K562 (cell line): ENCODE measurements at regions not wholly inside any gene's neighbourhood (a gene's known extent, or its start where the extent isn't known, plus 50 kb on each side); places are given as distances from the start of the nearest gene placed in this dataset.

Experiments used
- ATAC-seq: fragments of 200-7000 bp; cut with Tn5 transposase; 3 replicates; pipeline ENCODE4 v1.9.1; 2020; ENCODE audit warnings: moderate library complexity
- BruUV-seq: library from RNA; stranded (reverse); fragments of 400-500 nt; replicated peaks from 2 replicates; lab custom pipeline; 2021; lab: Mats Ljungman, UMichigan
- CTCF ChIA-PET: fragments of 300-600 bp; formaldehyde crosslinking; extraction: SDS; loops from one replicate; lab custom pipeline; 2021; ENCODE audit warnings: low intra/inter-chr PET ratio; lab: Yijun Ruan, JAX
- POLR2A ChIA-PET: fragments of 300-600, 350-650 bp; sonication (Branson Sonifier 250); formaldehyde crosslinking; extraction: SDS; loops from one replicate; lab custom pipeline; 2021; ENCODE audit warnings: antibody characterized with exemption, inconsistent platforms; lab: Yijun Ruan, JAX
- DNase-seq, 4 experiments: peaks; one replicate each; pipeline versions ENCODE4 v3.0.0 to v3.0.0-alpha.2; 2011 to 2018; ENCODE audit warnings: low spot score in 3 of 4, mixed read lengths in 3 of 4; ENCODE audit errors: extremely low read depth in 1 of 4
- FAIRE-seq: peaks from 2 replicates; lab custom pipeline; 2011; peaks lifted over from hg19 to GRCh38; lab: Jason Lieb, UNC
- H2AFZ ChIP-seq: 2 replicates; pipeline ENCODE4 v1.6.0; 2011; ENCODE audit warnings: low read depth, low read length, control low read depth, inconsistent platforms
- H3K27ac ChIP-seq: fragments of 200-600 bp; 3 replicates; pipeline ENCODE4 v1.8.0; 2011; ENCODE audit warnings: low read depth, mild to moderate bottlenecking, control low read depth, inconsistent platforms, low read length, moderate library complexity, mixed read lengths; ENCODE audit errors: extremely low read depth
- H3K27me3 ChIP-seq, 2 experiments: fragments of 300-600 bp in 1 of 2; 2 replicates in 1 of 2; 3 replicates in 1 of 2; pipeline versions ENCODE4 v1.6.0 to v1.8.0; 2011; ENCODE audit warnings: inconsistent platforms in 2 of 2, low read length in 2 of 2, mild to moderate bottlenecking in 1 of 2, mixed read lengths in 1 of 2, moderate library complexity in 1 of 2; ENCODE audit not compliant: control insufficient read depth in 2 of 2, insufficient read depth in 2 of 2
- H3K36me3 ChIP-seq: fragments of 300-600 bp; 3 replicates; pipeline ENCODE4 v1.8.0; 2011; ENCODE audit warnings: mild to moderate bottlenecking, low read length, inconsistent platforms; ENCODE audit not compliant: control insufficient read depth, insufficient read depth
- H3K4me1 ChIP-seq, 2 experiments: fragments of 200-600 bp in 1 of 2; replicated peaks in 1 of 2; 2 replicates in 1 of 2; 3 replicates in 1 of 2; pipeline versions ENCODE4 v1.5.1 to v1.8.0; 2011; ENCODE audit warnings: inconsistent platforms in 2 of 2, low read length in 2 of 2, mild to moderate bottlenecking in 1 of 2, mixed read lengths in 1 of 2, moderate library complexity in 1 of 2; ENCODE audit not compliant: control insufficient read depth in 2 of 2, insufficient read depth in 2 of 2
- H3K4me2 ChIP-seq: 2 replicates; pipeline ENCODE4 v1.6.1; 2011; ENCODE audit warnings: low read length, control low read depth, inconsistent platforms, mixed read lengths; ENCODE audit not compliant: insufficient read depth
- H3K4me3 ChIP-seq: fragments of 200-600 bp; sonication (generic), shearing (Covaris generic); 2 replicates; pipeline ENCODE4 v1.5.1; 2016; ENCODE audit warnings: control low read depth, inconsistent platforms
- H3K79me2 ChIP-seq: fragments of 200-600 bp; 3 replicates; pipeline ENCODE4 v1.8.0; 2011; ENCODE audit warnings: low read length, inconsistent platforms; ENCODE audit not compliant: control insufficient read depth, insufficient read depth
- H3K9ac ChIP-seq, 2 experiments: 2 replicates each; pipeline versions ENCODE4 v1.6.0 to v1.6.1; 2011; ENCODE audit warnings: low read depth in 2 of 2, low read length in 2 of 2, control low read depth in 1 of 2, inconsistent platforms in 1 of 2, mild to moderate bottlenecking in 1 of 2, mixed read lengths in 1 of 2; ENCODE audit not compliant: insufficient read depth in 1 of 2
- H3K9me1 ChIP-seq: one replicate; pipeline ENCODE4 v1.6.0; 2011; ENCODE audit warnings: inconsistent platforms, mild to moderate bottlenecking, low read length, moderate library complexity; ENCODE audit not compliant: control insufficient read depth, insufficient read depth
- H3K9me3 ChIP-seq: replicated peaks from 2 replicates; pipeline ENCODE4 v1.5.1; 2011; ENCODE audit warnings: low read depth, low read length, inconsistent platforms; ENCODE audit not compliant: control insufficient read depth, insufficient read depth
- H4K20me1 ChIP-seq: replicated peaks from 2 replicates; pipeline ENCODE4 v1.6.1; 2011; ENCODE audit warnings: low read length, inconsistent platforms, mixed read lengths; ENCODE audit not compliant: control insufficient read depth, insufficient read depth
- ARID3A ChIP-seq: IDR thresholded peaks from 2 replicates; pipeline ENCODE4 v1.6.1; 2012; ENCODE audit warnings: low read depth, low read length, improper control_type of control experiment, borderline replicate concordance
- ARID3B ChIP-seq: fragments of 250-450 bp; sonication (Bioruptor Pico); IDR thresholded peaks from 2 replicates; pipeline ENCODE4 v1.4.0; 2020; ENCODE audit warnings: borderline replicate concordance
- ATF2 ChIP-seq: sonication (generic); formaldehyde crosslinking; IDR thresholded peaks from 2 replicates; pipeline ENCODE4 v1.8.1; 2022; ENCODE audit warnings: missing genetic modification reagents
- BMI1 ChIP-seq: fragments of 150-350 bp; IDR thresholded peaks from 2 replicates; pipeline ENCODE4 v1.6.1; 2014; ENCODE audit warnings: low read length
- CHD1 ChIP-seq: fragments of 200-600 bp; sonication (generic); IDR thresholded peaks from one replicate; pipeline ENCODE4 v1.6.1; 2012; ENCODE audit warnings: mild to moderate bottlenecking, moderate library complexity, low read length, inconsistent platforms
- HSF4 ChIP-seq: fragments of 250-450 bp; sonication (Bioruptor Pico); IDR thresholded peaks from 2 replicates; pipeline ENCODE4 v2.1.2; 2022; ENCODE audit warnings: mild to moderate bottlenecking, moderate library complexity, borderline replicate concordance
- JUND ChIP-seq, 2 experiments: IDR thresholded peaks; 2 replicates in 1 of 2; 3 replicates in 1 of 2; pipeline ENCODE4 v1.6.1; 2011; ENCODE audit warnings: borderline replicate concordance in 2 of 2, low read depth in 2 of 2, low read length in 2 of 2, improper control_type of control experiment in 1 of 2, missing biosample characterization in 1 of 2, missing genetic modification characterization in 1 of 2, missing genetic modification reagents in 1 of 2
- KDM5B ChIP-seq: fragments of 200-600 bp; sonication (generic); IDR thresholded peaks from 2 replicates; pipeline ENCODE4 v1.6.1; 2012; ENCODE audit warnings: low read depth, mild to moderate bottlenecking, moderate library complexity, low read length, control low read depth, inconsistent platforms; ENCODE audit not compliant: insufficient replicate concordance
- NFXL1 ChIP-seq: fragments of 450-650 bp; formaldehyde crosslinking; IDR thresholded peaks from 2 replicates; pipeline ENCODE4 v1.4.0; 2021; ENCODE audit warnings: mild to moderate bottlenecking
- PPARD ChIP-seq: fragments of 250-450 bp; sonication (Bioruptor Pico); IDR thresholded peaks from 2 replicates; pipeline ENCODE4 v1.8.0; 2022; ENCODE audit warnings: inconsistent platforms, mild to moderate bottlenecking, moderate library complexity
- SAFB ChIP-seq: fragments of 200-400 bp; formaldehyde crosslinking; IDR thresholded peaks from 2 replicates; pipeline ENCODE4 v1.6.1; 2017; ENCODE audit warnings: low read depth, low read length, borderline replicate concordance
- SETDB1 ChIP-seq: IDR thresholded peaks from one replicate; pipeline ENCODE4 v1.6.1; 2012; ENCODE audit warnings: low read length, control low read depth, inconsistent platforms
- ZBTB7A ChIP-seq: IDR thresholded peaks from 2 replicates; pipeline ENCODE4 v1.6.1; 2011; ENCODE audit warnings: low read depth, mild to moderate bottlenecking, low read length, moderate library complexity, borderline replicate concordance; ENCODE audit not compliant: control insufficient read depth
- ZKSCAN1 ChIP-seq: fragments of 150-350 bp; IDR thresholded peaks from 2 replicates; pipeline ENCODE4 v1.6.1; 2016; ENCODE audit warnings: low read depth, low read length
- ZNF175 ChIP-seq: fragments of 200-800 bp; sonication (Bioruptor generic); IDR thresholded peaks from 2 replicates; pipeline ENCODE4 v1.6.1; 2016; ENCODE audit warnings: low read depth, mild to moderate bottlenecking, missing genetic modification characterization, missing compliant biosample characterization
- WGBS: fragments of 100-300 bp; shearing (Covaris generic); methylation state at CpG from one replicate; pipeline ENCODE4 v1.1.6; 2016; ENCODE audit warnings: low coverage, mixed read lengths; ENCODE audit not compliant: insufficient coverage; ENCODE audit errors: missing lambda C conversion rate; 5-methylcytosine and 5-hydroxymethylcytosine counted together
- in situ Hi-C: fragments of 300-500 bp; cut with MboI; formaldehyde crosslinking; loops from 4 replicates; pipeline ENCODE4 v1.15.0; 2018; ENCODE audit warnings: inconsistent platforms, mixed read lengths
- intact Hi-C: fragments of 100-400 bp; cut with micrococcal nuclease; formaldehyde crosslinking; loops from 2 replicates; pipeline ENCODE4 v1.14.2; 2022
- TF ChIP-seq, protein P1 (sequence below): fragments of 250-450 bp; sonication (Bioruptor Pico); IDR thresholded peaks from 2 replicates; pipeline ENCODE4 v1.5.0; 2020; ENCODE audit warnings: mild to moderate bottlenecking, borderline replicate concordance

- CTCF ChIA-PET: no interaction called here
Observed at GRCh38 chrX:143570782-143571181, 53.5 kb upstream of the SPANXN3 start.

More at GRCh38 chrX:143570782-143571181, 53.5 kb upstream of the SPANXN3 start:
- no peak overlapping the region for H2AFZ ChIP-seq
- H3K4me1 ChIP-seq: no peaks in the 10 kb centered on the region
- intact Hi-C loops (no loop called here), in situ Hi-C loops (no loop called here)
- TF ChIP-seq HSF4 (no peak), SETDB1 (no peak), SAFB (no peak), CHD1 (no peak), ZNF175 (no peak), KDM5B (no peak), NFXL1 (no peak), ZBTB7A (no peak), BMI1 (no peak), JUND (IDR thresholded peaks at IDR 0.05; ENCODE audit: borderline replicate concordance, low read depth, low read length) (no peak), JUND (tag; IDR thresholded peaks at IDR 0.05; ENCODE audit: borderline replicate concordance, low read depth, low read length) (no peak), ARID3B (no peak), PPARD (no peak), ATF2 (CRISPR knock-in tag) (no peak), ZKSCAN1 (no peak), ARID3A (no peak)
- TF ChIP-seq, protein P1, sequence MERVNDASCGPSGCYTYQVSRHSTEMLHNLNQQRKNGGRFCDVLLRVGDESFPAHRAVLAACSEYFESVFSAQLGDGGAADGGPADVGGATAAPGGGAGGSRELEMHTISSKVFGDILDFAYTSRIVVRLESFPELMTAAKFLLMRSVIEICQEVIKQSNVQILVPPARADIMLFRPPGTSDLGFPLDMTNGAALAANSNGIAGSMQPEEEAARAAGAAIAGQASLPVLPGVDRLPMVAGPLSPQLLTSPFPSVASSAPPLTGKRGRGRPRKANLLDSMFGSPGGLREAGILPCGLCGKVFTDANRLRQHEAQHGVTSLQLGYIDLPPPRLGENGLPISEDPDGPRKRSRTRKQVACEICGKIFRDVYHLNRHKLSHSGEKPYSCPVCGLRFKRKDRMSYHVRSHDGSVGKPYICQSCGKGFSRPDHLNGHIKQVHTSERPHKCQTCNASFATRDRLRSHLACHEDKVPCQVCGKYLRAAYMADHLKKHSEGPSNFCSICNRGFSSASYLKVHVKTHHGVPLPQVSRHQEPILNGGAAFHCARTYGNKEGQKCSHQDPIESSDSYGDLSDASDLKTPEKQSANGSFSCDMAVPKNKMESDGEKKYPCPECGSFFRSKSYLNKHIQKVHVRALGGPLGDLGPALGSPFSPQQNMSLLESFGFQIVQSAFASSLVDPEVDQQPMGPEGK (CRISPR knock-in tag): no peak
- no peak overlapping the region for H3K4me3 ChIP-seq
- POLR2A ChIA-PET: interaction anchor here (0.6 kb wide), 1 partner anchor 1776 kb away, joined by 4 read pairs; no protein-coding TSS in a partner anchor
- DNase-seq (no peak), ATAC-seq (no peak), FAIRE-seq (no peak)
- no peak overlapping the region for H3K9ac ChIP-seq
- H3K4me2 ChIP-seq: no peak overlapping the region
- H3K27me3 ChIP-seq: no peaks in the 10 kb centered on the region
- H3K27ac ChIP-seq: no peak overlapping the region
- no peaks in the 10 kb centered on the region for H3K9me3 ChIP-seq
- no peaks in the 10 kb centered on the region for H3K36me3 ChIP-seq
- no peaks in the 10 kb centered on the region for H4K20me1 ChIP-seq
- no peaks in the 10 kb centered on the region for H3K79me2 ChIP-seq
- BruUV-seq: no TSS peak
- WGBS: 0% methylated on average over 2 of the region's 2 CpGs
- no peaks in the 10 kb centered on the region for H3K9me1 ChIP-seq
